HepG2 (cell line): ENCODE measurements at regions not wholly inside any gene's neighbourhood (a gene's known extent, or its start where the extent isn't known, plus 50 kb on each side); places are given as distances from the start of the nearest gene placed in this dataset.

Source experiments
- ATAC-seq: fragments of 200-7000 bp; cut with Tn5 transposase; 3 replicates; pipeline ENCODE4 v1.9.1; 2020; ENCODE audit warnings: mild to moderate bottlenecking, moderate library complexity
- BruUV-seq: library from RNA; stranded (reverse); fragments of 400-500 nt; replicated peaks from 2 replicates; lab custom pipeline; 2021; lab: Mats Ljungman, UMichigan
- CTCF ChIA-PET: fragments of 300-600 bp; formaldehyde crosslinking; extraction: SDS; loops from one replicate; lab custom pipeline; 2021; ENCODE audit warnings: low total read pairs, inconsistent platforms, low intra/inter-chr PET ratio; lab: Yijun Ruan, JAX
- POLR2A ChIA-PET: fragments of 350-600 bp; sonication (Branson Sonifier 250); formaldehyde crosslinking; loops from one replicate; lab custom pipeline; 2020; ENCODE audit warnings: antibody characterized with exemption, inconsistent platforms; lab: Yijun Ruan, JAX
- DNase-seq: peaks from one replicate; pipeline ENCODE4 v3.0.0-alpha.2; 2015; ENCODE audit warnings: low spot score
- FAIRE-seq: peaks from 3 replicates; lab custom pipeline; 2011; peaks lifted over from hg19 to GRCh38; lab: Jason Lieb, UNC
- H2AFZ ChIP-seq: one replicate; pipeline ENCODE4 v1.6.1; 2011; ENCODE audit warnings: low read length, inconsistent platforms
- H3K27ac ChIP-seq: fragments of 300-600 bp; 3 replicates; pipeline ENCODE4 v1.8.0; 2011; ENCODE audit warnings: mixed run types, mild to moderate bottlenecking, mixed read lengths, low read length, inconsistent platforms; ENCODE audit not compliant: insufficient read depth; ENCODE audit errors: extremely low read length
- H3K27me3 ChIP-seq, 2 experiments: fragments of 200-600 bp in 1 of 2; 2 replicates in 1 of 2; 3 replicates in 1 of 2; pipeline versions ENCODE4 v1.6.0 to v1.8.0; 2011; ENCODE audit warnings: low read length in 2 of 2, mild to moderate bottlenecking in 2 of 2, moderate library complexity in 2 of 2, inconsistent platforms in 1 of 2; ENCODE audit not compliant: insufficient read depth in 2 of 2, control insufficient read depth in 1 of 2
- H3K36me3 ChIP-seq, 2 experiments: fragments of 200-600 bp in 1 of 2; replicated peaks in 1 of 2; 2 replicates in 1 of 2; 3 replicates in 1 of 2; pipeline versions ENCODE4 v1.5.1 to v1.8.0; 2011; ENCODE audit warnings: low read length in 2 of 2, inconsistent platforms in 1 of 2; ENCODE audit not compliant: insufficient read depth in 2 of 2, control insufficient read depth in 1 of 2
- H3K4me1 ChIP-seq: 2 replicates; pipeline ENCODE4 v1.5.1; 2012; ENCODE audit warnings: low read length, inconsistent platforms; ENCODE audit not compliant: insufficient read depth
- H3K4me2 ChIP-seq: 2 replicates; pipeline ENCODE4 v1.6.0; 2011; ENCODE audit warnings: low read depth, low read length, inconsistent platforms
- H3K4me3 ChIP-seq, 3 experiments: fragments of 200-600 bp in 1 of 3; sonication (generic), shearing (Covaris generic) in 1 of 3; replicated peaks in 1 of 3; 2 replicates each; pipeline ENCODE4 v1.5.1; 2011 to 2016; ENCODE audit warnings: low read length in 3 of 3, inconsistent platforms in 2 of 3, low read depth in 2 of 3, mild to moderate bottlenecking in 2 of 3, control low read depth in 1 of 3, mixed read lengths in 1 of 3; ENCODE audit not compliant: insufficient read depth in 1 of 3
- H3K79me2 ChIP-seq: one replicate; pipeline ENCODE4 v1.6.1; 2011; ENCODE audit warnings: low read length, inconsistent platforms; ENCODE audit not compliant: insufficient read depth
- H3K9ac ChIP-seq: 2 replicates; pipeline ENCODE4 v1.6.0; 2011; ENCODE audit warnings: mild to moderate bottlenecking, low read depth, low read length, inconsistent platforms; ENCODE audit not compliant: insufficient read depth
- H3K9me3 ChIP-seq: 2 replicates; pipeline ENCODE4 v1.5.1; 2012; ENCODE audit warnings: mild to moderate bottlenecking, low read length
- H4K20me1 ChIP-seq: 2 replicates; pipeline ENCODE4 v1.6.0; 2011; ENCODE audit warnings: inconsistent platforms, mild to moderate bottlenecking, low read length, moderate library complexity; ENCODE audit not compliant: insufficient read depth
- ATF1 ChIP-seq: IDR thresholded peaks from 2 replicates; pipeline ENCODE4 v1.6.1; 2016; ENCODE audit warnings: mild to moderate bottlenecking, control low read depth
- CENPBD1 ChIP-seq: sonication (generic); formaldehyde crosslinking; IDR thresholded peaks from 2 replicates; pipeline ENCODE4 v1.8.0; 2022; ENCODE audit warnings: missing genetic modification reagents, low read depth, mild to moderate bottlenecking, borderline replicate concordance
- JUN ChIP-seq: sonication (generic); formaldehyde crosslinking; IDR thresholded peaks from 2 replicates; pipeline ENCODE4 v1.4.0; 2020; ENCODE audit warnings: mild to moderate bottlenecking, missing genetic modification reagents
- JUNB ChIP-seq: sonication (generic); formaldehyde crosslinking; IDR thresholded peaks from 2 replicates; pipeline ENCODE4 v1.8.0; 2022; ENCODE audit warnings: missing genetic modification reagents, mild to moderate bottlenecking, borderline replicate concordance
- KLF9 ChIP-seq: IDR thresholded peaks from 2 replicates; pipeline ENCODE4 v1.6.1; 2016; ENCODE audit warnings: low read depth
- MED8 ChIP-seq: sonication (generic); formaldehyde crosslinking; IDR thresholded peaks from 2 replicates; pipeline ENCODE4 v1.8.1; 2023; ENCODE audit warnings: mild to moderate bottlenecking, missing genetic modification reagents; ENCODE audit not compliant: insufficient replicate concordance
- MNT ChIP-seq: fragments of 450-650 bp; IDR thresholded peaks from 2 replicates; pipeline ENCODE4 v1.6.1; 2016
- NBN ChIP-seq: fragments of 450-650 bp; conservative IDR thresholded peaks from 2 replicates; pipeline ENCODE4 v1.6.1; 2017
- NONO ChIP-seq, 2 experiments: fragments of 450-650 bp in 1 of 2; sonication (generic) in 1 of 2; formaldehyde crosslinking in 1 of 2; IDR thresholded peaks in 1 of 2; conservative IDR thresholded peaks in 1 of 2; 2 replicates each; pipeline versions ENCODE4 v1.6.1 to v1.8.0; 2017 to 2022; ENCODE audit warnings: mild to moderate bottlenecking in 1 of 2, missing genetic modification reagents in 1 of 2, moderate library complexity in 1 of 2
- ZBTB21 ChIP-seq: sonication (generic); formaldehyde crosslinking; IDR thresholded peaks from 2 replicates; pipeline ENCODE4 v1.4.0; 2020; ENCODE audit warnings: missing genetic modification reagents
- ZNF124 ChIP-seq: sonication (generic); formaldehyde crosslinking; IDR thresholded peaks from 2 replicates; pipeline ENCODE4 v1.4.0; 2020; ENCODE audit warnings: missing genetic modification reagents
- ZNF18 ChIP-seq: sonication (generic); formaldehyde crosslinking; IDR thresholded peaks from 2 replicates; pipeline ENCODE4 v1.8.0; 2022; ENCODE audit warnings: mild to moderate bottlenecking, missing genetic modification reagents; ENCODE audit not compliant: insufficient replicate concordance
- ZNF253 ChIP-seq: sonication (generic); formaldehyde crosslinking; IDR thresholded peaks from 2 replicates; pipeline ENCODE4 v1.8.0; 2022; ENCODE audit warnings: mild to moderate bottlenecking, missing genetic modification reagents, borderline replicate concordance
- ZNF383 ChIP-seq: sonication (generic); formaldehyde crosslinking; IDR thresholded peaks from 2 replicates; pipeline ENCODE4 v1.4.0; 2020; ENCODE audit warnings: missing genetic modification reagents, mild to moderate bottlenecking, borderline replicate concordance
- ZNF598 ChIP-seq: sonication (generic); formaldehyde crosslinking; IDR thresholded peaks from 2 replicates; pipeline ENCODE4 v1.5.1; 2020; ENCODE audit warnings: mild to moderate bottlenecking, missing genetic modification reagents, borderline replicate concordance
- ZNF766 ChIP-seq: sonication (generic); formaldehyde crosslinking; IDR thresholded peaks from 2 replicates; pipeline ENCODE4 v1.5.0; 2020; ENCODE audit warnings: missing genetic modification reagents, borderline replicate concordance
- ZNF782 ChIP-seq: sonication (generic); formaldehyde crosslinking; IDR thresholded peaks from 2 replicates; pipeline ENCODE4 v1.4.0; 2020; ENCODE audit warnings: missing genetic modification reagents, mild to moderate bottlenecking, borderline replicate concordance
- ZSCAN21 ChIP-seq: sonication (generic); formaldehyde crosslinking; IDR thresholded peaks from 2 replicates; pipeline ENCODE4 v1.8.0; 2022; ENCODE audit warnings: mild to moderate bottlenecking, missing genetic modification reagents, moderate library complexity, borderline replicate concordance
- WGBS: methylation state at CpG from one replicate; pipeline ENCODE4 v1.1.6; 2017; ENCODE audit warnings: low lambda C conversion rate; 5-methylcytosine and 5-hydroxymethylcytosine counted together
- in situ Hi-C: cut with HindIII; loops from 2 replicates; pipeline ENCODE4 v1.10.0; 2017; ENCODE audit warnings: low pct_unique_long_range_greater_than_20kb; ENCODE audit not compliant: extremely low pct_ligation_motif_present
- intact Hi-C: fragments of 100-400 bp; cut with micrococcal nuclease; formaldehyde crosslinking; loops from one replicate; pipeline ENCODE4 v1.10.0; 2022; ENCODE audit not compliant: unreplicated experiment
- TF ChIP-seq, protein P1 (sequence below): sonication (generic); formaldehyde crosslinking; IDR thresholded peaks from 2 replicates; pipeline ENCODE4 v1.8.1; 2023; ENCODE audit warnings: mild to moderate bottlenecking, inconsistent platforms, moderate library complexity, missing genetic modification reagents, borderline replicate concordance
- TF ChIP-seq, protein P2 (sequence below): sonication (generic); formaldehyde crosslinking; IDR thresholded peaks from 2 replicates; pipeline ENCODE4 v1.4.0; 2020; ENCODE audit warnings: missing genetic modification reagents

- Histone ChIP-seq H3K9ac (no peak overlapping the region), H3K36me3 (no peaks in the 10 kb centered on the region), H3K27me3 (no peaks in the 10 kb centered on the region), H3K4me2 (no peak overlapping the region), H4K20me1 (no peaks in the 10 kb centered on the region), H2AFZ (no peak overlapping the region), H3K27ac (no peak overlapping the region), H3K4me1 (peaks cover 48% of the 10 kb centered on the region), H3K9me3 (no peaks in the 10 kb centered on the region), H3K4me3 (no peak overlapping the region), H3K79me2 (no peaks in the 10 kb centered on the region)
- 45% methylated on average over 4 of the region's 4 CpGs for WGBS
- ChIA-PET POLR2A (interaction anchor here (2.7 kb wide), 1 partner anchor 79 kb away, joined by 14 read pairs; no protein-coding TSS in a partner anchor), CTCF (no interaction called here)
- in situ Hi-C loops, result loop anchor here (10.0 kb wide), 1 partner anchor 151 kb away; no protein-coding TSS in a partner anchor
- FAIRE-seq (no peak), DNase-seq (no peak), ATAC-seq (no peak)
- no TSS peak for BruUV-seq
- intact Hi-C loops, result no loop called here
- no peak for TF ChIP-seq KLF9 (CRISPR knock-in tag)
- 0 out of 2 replicates have a peak, but pooled peaks have one; percentile 21 for TF ChIP-seq NBN
- no peak for TF ChIP-seq ZNF253 (CRISPR knock-in tag)
- no peak for TF ChIP-seq ZBTB21 (CRISPR knock-in tag)
- TF ChIP-seq JUN, result no peak
- TF ChIP-seq JUNB, result no peak
- TF ChIP-seq ATF1 (CRISPR knock-in tag), result no peak
- TF ChIP-seq ZSCAN21, result no peak
- no peak for TF ChIP-seq CENPBD1 (CRISPR knock-in tag)
- no peak for TF ChIP-seq ZNF383 (CRISPR knock-in tag)
- TF ChIP-seq NONO (IDR thresholded peaks at IDR 0.05), result 0 out of 2 replicates have a peak, but pooled peaks have one; percentile 50
- no peak for TF ChIP-seq NONO (CRISPR knock-in tag; conservative IDR thresholded peaks at IDR 0.05)
- TF ChIP-seq MNT, result peak; percentile 11; the same call in 1 of the 2 replicates
- no peak for TF ChIP-seq ZNF766 (CRISPR knock-in tag)
- TF ChIP-seq ZNF124 (CRISPR knock-in tag), result no peak
- no peak for TF ChIP-seq ZNF782
- TF ChIP-seq ZNF18, result no peak
- TF ChIP-seq, protein P1, sequence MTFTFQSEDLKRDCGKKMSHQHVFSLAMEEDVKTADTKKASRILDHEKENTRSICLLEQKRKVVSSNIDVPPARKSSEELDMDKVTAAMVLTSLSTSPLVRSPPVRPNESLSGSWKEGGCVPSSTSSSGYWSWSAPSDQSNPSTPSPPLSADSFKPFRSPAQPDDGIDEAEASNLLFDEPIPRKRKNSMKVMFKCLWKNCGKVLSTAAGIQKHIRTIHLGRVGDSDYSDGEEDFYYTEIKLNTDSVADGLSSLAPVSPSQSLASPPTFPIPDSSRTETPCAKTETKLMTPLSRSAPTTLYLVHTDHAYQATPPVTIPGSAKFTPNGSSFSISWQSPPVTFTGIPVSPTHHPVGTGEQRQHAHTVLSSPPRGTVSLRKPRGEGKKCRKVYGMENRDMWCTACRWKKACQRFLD (CRISPR knock-in tag), result no peak
- TF ChIP-seq, protein P2, sequence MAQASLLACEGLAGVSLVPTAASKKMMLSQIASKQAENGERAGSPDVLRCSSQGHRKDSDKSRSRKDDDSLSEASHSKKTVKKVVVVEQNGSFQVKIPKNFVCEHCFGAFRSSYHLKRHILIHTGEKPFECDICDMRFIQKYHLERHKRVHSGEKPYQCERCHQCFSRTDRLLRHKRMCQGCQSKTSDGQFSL (CRISPR knock-in tag), result no peak
- TF ChIP-seq MED8, result no peak
- TF ChIP-seq ZNF598, result no peak
Observed at GRCh38 chr13:29926098-29926476, 75.7 kb upstream of the UBL3 start.
